AG04449 (cell line): ENCODE measurements at regions not wholly inside any gene's neighbourhood (a gene's known extent, or its start where the extent isn't known, plus 50 kb on each side); places are given as distances from the start of the nearest gene placed in this dataset.

ENCODE experiments used
- CTCF ChIA-PET: fragments of 350-600 bp; formaldehyde crosslinking; extraction: SDS; loops from one replicate; lab custom pipeline; 2021; ENCODE audit warnings: antibody characterized with exemption; lab: Yijun Ruan, JAX
- POLR2A ChIA-PET: fragments of 400-600, 350-600 bp; formaldehyde crosslinking; extraction: SDS; loops from one replicate; lab custom pipeline; 2020; ENCODE audit warnings: antibody characterized with exemption, inconsistent platforms; lab: Yijun Ruan, JAX
- DNase-seq: peaks from one replicate; pipeline ENCODE4 v3.0.0-alpha.2; 2010; ENCODE audit warnings: low read depth, low spot score
- H3K4me3 ChIP-seq: 2 replicates; pipeline ENCODE4 v1.5.1; 2011; ENCODE audit warnings: low read depth, mild to moderate bottlenecking, control low read depth, low read length
- TF ChIP-seq, protein P1 (sequence below): IDR thresholded peaks from one replicate; pipeline ENCODE4 v1.5.1; 2011; ENCODE audit warnings: mild to moderate bottlenecking, moderate library complexity, low read length, control low read depth, inconsistent platforms; ENCODE audit not compliant: insufficient read depth; ENCODE audit errors: missing control alignments

DNA sequence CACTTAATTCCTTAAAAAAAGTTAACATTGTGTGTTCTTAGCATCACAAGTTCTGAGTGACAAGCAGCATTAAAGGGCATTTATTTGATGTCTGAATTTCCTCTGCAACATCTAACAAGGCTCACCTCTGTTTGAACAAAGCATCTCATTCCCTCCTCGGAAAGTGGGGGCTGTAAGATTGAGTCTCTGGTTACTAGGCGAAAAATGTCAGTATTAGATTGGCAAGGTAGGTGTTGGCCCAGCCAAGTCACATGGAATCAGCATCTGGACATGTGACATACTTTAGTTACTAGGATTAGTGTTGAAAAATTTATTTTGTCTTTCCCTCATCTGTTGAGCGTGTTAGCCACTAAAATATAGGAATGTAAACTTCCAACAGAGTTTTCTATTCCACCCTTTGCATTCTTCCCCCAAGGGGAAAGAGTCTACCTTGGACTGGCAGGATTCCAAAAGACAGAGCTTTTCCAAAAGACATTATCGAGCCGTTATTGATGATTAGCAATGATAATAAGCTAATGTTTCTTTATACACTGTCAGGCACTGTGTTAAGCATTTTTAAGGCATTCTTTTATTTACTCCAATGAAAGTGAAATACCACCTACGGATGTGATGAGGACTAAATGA, 194.9 kb upstream of the BTG1 start:
- DNase-seq = no peak
- CTCF ChIA-PET = interaction anchor here (1.0 kb wide), 1 partner anchor 12 kb away, joined by 3 read pairs; no protein-coding TSS in a partner anchor
- no peak overlapping the region for H3K4me3 ChIP-seq
- TF ChIP-seq, protein P1, sequence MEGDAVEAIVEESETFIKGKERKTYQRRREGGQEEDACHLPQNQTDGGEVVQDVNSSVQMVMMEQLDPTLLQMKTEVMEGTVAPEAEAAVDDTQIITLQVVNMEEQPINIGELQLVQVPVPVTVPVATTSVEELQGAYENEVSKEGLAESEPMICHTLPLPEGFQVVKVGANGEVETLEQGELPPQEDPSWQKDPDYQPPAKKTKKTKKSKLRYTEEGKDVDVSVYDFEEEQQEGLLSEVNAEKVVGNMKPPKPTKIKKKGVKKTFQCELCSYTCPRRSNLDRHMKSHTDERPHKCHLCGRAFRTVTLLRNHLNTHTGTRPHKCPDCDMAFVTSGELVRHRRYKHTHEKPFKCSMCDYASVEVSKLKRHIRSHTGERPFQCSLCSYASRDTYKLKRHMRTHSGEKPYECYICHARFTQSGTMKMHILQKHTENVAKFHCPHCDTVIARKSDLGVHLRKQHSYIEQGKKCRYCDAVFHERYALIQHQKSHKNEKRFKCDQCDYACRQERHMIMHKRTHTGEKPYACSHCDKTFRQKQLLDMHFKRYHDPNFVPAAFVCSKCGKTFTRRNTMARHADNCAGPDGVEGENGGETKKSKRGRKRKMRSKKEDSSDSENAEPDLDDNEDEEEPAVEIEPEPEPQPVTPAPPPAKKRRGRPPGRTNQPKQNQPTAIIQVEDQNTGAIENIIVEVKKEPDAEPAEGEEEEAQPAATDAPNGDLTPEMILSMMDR = no peak
- POLR2A ChIA-PET = no interaction called here

DNA sequence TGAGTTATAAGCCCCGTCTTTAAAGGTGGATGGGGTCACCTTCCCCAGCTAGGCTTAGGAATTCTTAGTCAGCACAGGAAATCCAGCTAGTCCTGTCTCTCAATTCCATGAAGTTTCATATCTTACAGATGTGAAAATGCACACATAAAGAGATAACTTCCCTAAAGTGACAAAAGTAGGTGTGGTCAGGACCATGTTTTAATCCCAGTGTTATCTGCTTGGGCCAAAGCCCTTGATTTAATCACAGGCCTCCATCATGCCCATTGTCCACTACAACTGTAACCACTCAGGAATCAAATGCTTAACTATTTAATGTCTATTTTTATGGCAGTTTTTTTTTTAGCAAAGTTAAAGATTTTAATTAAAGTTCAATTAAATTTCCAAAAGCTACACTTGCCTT, 194.4 kb upstream of the BTG1 start:
- TF ChIP-seq, protein P1 = no peak
- ChIA-PET POLR2A (no interaction called here), CTCF (interaction anchor here (1.0 kb wide), 1 partner anchor 12 kb away, joined by 3 read pairs; no protein-coding TSS in a partner anchor)
- no peak overlapping the region for H3K4me3 ChIP-seq
- DNase-seq = no peak

DNA sequence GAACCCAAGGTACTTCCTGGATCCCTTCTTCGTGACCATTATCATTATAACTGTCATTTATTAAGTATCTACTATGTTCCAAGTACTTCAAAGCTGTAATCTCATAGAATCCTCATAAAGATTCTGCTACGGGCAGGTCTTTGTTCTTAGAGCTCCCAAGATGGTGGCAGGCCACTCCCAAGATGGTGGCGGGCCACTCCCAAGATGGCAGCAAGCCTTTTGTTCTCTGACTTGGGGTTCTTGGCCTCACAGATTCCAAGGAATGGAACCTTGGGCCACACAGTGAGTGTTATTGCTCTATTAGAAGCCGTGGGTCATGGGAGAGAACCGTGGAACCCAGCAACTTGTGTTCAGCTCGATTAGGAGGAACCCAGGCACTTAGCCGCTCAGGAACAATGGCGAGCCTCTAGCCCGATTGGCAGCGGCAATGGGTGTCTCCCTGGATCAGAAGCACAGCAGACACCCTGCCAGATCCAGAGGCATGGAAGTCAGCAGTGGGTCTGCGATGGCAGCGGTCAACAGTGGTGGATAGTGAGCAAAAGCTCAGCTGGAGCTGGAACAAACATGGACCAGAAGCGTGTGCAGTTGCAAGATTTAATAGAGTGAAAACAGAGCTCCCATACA, 193.7 kb upstream of the BTG1 start:
- ChIA-PET POLR2A (no interaction called here), CTCF (no interaction called here)
- TF ChIP-seq, protein P1 = no peak

DNA sequence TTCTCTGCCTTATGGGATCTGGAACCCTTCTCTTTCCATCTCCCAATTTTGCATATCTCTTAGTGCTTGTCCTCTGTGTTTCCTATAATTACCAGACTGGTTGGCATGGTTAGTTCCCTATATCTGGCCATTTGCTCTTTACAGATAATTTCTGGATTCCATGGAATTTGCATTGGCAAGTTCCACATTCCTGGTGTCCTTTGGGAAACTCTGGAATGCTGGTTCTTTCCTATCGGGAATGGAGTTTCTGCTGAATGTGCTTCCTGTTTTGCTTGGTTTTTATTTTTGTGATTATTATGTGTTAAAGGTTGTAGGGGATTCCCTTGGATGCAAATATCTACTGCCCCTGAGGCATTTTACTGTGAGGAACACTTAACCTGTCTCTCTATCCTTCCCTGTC, 193.0 kb upstream of the BTG1 start:
- ChIA-PET POLR2A (no interaction called here), CTCF (no interaction called here)

More for the DNA sequence above, 193.7 kb upstream of the BTG1 start:
- H3K4me3 ChIP-seq = no peak overlapping the region
- no peak for DNase-seq

DNA sequence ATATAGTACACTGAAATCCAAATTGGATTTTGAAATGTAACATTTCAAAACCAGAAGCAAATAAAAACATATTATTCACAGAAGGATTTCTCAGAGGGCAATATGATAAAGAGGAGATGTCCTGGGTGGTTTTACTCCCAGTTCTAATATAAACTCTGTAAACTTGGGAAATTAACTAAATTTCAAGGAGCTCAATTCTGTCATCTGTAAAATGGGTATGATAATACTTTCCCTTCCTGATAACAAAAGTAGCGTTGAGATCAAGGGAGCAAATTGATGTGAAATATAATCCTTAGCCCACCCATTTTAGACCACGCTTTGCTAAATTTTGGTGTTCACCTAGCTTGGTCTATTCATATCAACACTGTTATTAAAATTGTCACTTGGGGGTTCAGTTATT, 192.5 kb upstream of the BTG1 start:
- TF ChIP-seq, protein P1 = no peak
- DNase-seq = no peak
- ChIA-PET CTCF (no interaction called here), POLR2A (no interaction called here)
- no peak overlapping the region for H3K4me3 ChIP-seq

More for the DNA sequence above, 193.0 kb upstream of the BTG1 start:
- TF ChIP-seq, protein P1 = no peak
- DNase-seq = no peak
- H3K4me3 ChIP-seq = no peak overlapping the region

DNA sequence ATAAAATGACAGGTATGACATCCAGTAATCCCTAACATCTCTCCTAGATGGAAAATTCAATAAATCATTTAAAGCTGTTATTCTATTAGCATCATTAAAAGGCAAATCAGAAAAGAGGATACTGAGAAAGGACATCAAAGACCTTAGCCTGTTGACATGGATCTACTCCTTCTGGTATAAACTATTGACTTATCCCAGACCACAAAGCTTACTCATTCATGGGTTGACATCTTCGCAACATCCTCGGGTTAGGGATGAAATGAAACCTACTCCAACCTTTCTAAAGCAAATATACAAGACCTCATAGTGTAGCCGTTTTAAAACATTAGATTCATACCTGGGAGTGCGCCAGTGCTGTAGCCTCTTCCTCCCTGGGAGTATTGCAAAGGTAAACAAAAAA, 191.5 kb upstream of the BTG1 start:
- CTCF ChIA-PET = no interaction called here
- POLR2A ChIA-PET = no interaction called here
- no peak for DNase-seq
- no peak overlapping the region for H3K4me3 ChIP-seq
- TF ChIP-seq, protein P1 = no peak
